Ammon's horn (tissue), 1 donor: ENCODE measurements at regions not wholly inside any gene's neighbourhood (a gene's known extent, or its start where the extent isn't known, plus 50 kb on each side); places are given as distances from the start of the nearest gene placed in this dataset.

Experiments used
- DNase-seq: peaks from one replicate; pipeline ENCODE4 v3.0.0-alpha.2; 2016; ENCODE audit warnings: low spot score

DNA sequence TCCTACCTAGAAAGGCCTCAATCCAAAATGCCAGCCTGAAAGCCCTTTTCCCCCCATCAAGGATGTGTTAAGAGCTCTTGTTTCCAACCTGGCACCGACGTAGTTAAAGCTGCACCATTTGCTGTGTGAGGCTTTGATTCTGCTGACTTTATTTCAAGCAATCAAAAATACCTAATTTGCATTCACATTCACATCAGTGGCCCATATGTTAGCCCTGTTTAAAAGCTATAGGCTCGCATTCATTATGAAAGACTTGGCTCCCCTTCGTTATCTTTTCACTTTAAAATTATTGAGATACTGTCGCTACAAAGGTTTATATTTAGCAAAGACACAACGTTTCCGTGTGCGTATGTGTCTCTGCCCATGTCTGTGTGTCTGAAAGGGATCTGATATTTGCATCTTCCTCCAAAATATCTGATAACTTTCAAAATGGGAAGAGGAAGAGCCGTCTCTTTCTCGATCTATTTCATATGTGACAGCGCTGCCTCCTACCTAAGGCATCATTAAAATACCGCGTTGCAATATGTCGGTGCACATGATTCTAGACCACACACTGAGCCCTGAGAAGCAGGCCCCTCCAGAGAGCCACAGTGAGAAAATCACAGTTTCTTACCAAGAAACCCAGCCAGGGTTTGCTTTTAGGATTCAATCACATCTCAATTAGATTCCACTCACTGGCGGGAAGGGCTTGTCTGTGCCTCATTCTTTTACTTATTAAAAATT lies 57.1 kb upstream of the ITPRID1 start:
- no peak for DNase-seq

DNA sequence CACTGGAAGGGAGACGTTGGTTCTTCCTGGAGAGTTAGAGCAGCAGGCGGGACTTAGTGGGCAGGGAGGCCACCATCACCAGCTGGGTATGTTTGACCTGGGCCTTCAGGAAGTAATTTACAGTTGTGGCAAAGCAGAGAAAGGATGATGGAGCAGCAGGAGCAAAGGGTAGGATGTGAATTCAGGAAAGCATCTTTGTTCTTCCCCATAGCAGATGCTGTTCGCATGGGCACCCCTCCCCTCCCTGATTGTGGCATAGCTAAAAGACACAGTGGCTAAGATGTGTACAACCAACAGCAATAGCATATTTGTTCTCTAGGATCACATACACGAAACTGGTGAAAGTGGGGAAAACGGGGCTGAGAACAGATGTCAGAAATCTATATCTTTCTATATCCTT lies 56.3 kb upstream of the ITPRID1 start:
- DNase-seq, result no peak

DNA sequence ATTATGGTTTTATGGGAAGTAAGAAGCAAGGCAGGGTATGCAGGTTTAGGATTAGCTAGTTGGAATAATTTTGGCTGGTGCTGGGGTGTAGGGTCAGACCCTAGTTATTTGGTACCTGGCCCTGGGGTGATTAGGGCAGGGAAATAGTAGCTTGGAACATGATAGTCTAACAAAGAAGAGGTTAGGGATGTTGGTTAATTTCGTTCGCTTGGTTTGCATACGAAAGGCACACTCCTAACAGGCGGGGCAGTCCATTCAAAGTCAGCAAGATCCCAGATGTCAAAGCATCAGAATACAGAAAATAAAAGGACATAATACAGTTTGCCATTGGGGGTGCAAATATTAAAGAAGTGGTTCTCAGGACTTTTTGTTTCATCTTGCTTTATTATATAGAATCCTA lies 55.7 kb upstream of the ITPRID1 start:
- no peak for DNase-seq

DNA sequence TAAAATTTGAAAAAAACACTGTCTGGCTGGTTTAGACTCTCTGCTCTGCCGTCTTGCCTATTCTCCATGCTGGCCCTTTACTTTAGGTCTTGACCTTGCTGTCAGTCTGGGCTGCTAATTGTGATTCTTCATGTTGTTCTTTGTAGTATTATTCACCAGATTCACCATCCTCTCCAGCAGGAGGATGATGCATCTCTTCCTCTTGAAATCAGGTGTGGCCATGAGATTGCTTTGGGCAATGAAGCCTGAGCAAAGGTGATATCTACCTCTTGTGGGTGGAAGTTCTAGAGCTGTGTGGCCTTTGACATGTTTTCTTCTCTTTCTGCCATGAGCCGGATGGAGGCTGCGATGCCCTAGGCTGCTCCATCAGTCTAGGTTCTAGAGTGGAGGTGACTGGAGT lies 51.3 kb upstream of the ITPRID1 start:
- DNase-seq, result no peak
